ENCODE measurements at regions not wholly inside any gene's neighbourhood (a gene's known extent, or its start where the extent isn't known, plus 50 kb on each side); places are given as distances from the start of the nearest gene placed in this dataset.

DNA sequence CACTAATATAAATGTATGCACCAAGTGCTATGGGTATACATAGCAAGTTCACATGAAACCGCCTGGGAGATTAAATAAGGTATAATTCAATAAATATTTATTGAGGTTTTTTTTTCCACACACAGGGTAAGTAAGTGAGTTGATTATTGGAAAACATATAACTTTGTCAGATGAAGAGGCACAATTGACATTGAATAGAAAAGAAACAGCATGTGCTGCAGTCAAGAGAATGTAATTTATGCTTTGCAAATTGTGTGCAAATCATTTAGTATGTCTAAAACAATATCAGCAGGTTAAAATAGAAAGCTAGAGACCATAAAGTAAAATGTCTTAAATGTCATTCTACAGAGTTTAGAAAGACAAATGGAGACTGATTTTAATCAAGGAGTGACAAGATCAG lies 560.0 kb downstream of the AMY1C start:
- TF ChIP-seq, protein P1, sequence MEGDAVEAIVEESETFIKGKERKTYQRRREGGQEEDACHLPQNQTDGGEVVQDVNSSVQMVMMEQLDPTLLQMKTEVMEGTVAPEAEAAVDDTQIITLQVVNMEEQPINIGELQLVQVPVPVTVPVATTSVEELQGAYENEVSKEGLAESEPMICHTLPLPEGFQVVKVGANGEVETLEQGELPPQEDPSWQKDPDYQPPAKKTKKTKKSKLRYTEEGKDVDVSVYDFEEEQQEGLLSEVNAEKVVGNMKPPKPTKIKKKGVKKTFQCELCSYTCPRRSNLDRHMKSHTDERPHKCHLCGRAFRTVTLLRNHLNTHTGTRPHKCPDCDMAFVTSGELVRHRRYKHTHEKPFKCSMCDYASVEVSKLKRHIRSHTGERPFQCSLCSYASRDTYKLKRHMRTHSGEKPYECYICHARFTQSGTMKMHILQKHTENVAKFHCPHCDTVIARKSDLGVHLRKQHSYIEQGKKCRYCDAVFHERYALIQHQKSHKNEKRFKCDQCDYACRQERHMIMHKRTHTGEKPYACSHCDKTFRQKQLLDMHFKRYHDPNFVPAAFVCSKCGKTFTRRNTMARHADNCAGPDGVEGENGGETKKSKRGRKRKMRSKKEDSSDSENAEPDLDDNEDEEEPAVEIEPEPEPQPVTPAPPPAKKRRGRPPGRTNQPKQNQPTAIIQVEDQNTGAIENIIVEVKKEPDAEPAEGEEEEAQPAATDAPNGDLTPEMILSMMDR (IDR thresholded peaks at IDR 0.05) = no peak
- TF ChIP-seq ZFX (IDR thresholded peaks at IDR 0.05; ENCODE audit: borderline replicate concordance) = no peak
